GM21367 (cell line): ENCODE measurements at regions not wholly inside any gene's neighbourhood (a gene's known extent, or its start where the extent isn't known, plus 50 kb on each side); places are given as distances from the start of the nearest gene placed in this dataset.

Source experiments
- ATAC-seq: cut with Tn5 transposase; IDR thresholded peaks from one replicate; pipeline ENCODE4 v1.9.1; 2021; ENCODE audit not compliant: unreplicated experiment

DNA sequence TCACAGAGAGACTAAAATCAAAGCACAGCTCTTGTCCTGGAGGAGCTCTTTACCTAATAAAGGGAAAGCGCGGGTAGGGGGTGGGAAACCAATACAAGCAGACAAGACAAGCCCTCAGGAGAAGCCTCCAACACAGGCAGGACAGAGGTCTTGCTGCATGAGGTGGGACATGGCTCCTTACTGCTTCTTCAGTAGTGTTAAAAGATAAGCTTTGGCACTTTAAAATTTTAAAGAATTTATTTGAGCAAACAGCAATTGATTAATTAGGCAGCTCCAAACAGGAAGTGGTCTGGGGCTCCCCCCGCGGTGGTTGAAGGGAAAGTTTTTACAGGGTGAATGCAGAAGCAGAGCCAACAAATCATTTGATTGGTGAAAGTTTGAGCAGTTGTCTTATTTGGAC is 50.3 kb upstream of the MACC1 start:
- ATAC-seq: no peak

DNA sequence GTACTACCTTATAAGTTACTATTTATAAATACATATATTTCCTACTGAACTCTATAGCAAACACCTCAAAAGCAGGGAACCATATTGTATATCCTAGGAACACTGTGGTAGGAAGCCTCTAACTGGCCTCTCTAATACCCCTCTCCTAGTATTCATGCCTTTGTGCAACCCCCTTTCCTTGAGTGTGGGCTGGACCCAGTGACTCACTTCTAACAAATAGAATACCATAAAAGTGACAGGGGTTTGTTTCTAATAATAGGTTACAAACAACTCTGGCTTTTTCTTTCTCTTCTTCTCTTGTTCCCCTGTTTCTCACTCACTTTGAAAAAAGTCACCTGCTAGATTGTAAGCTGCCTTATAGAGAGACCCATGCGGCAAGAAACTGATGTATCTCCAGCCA is 51.6 kb upstream of the MACC1 start:
- no peak for ATAC-seq

DNA sequence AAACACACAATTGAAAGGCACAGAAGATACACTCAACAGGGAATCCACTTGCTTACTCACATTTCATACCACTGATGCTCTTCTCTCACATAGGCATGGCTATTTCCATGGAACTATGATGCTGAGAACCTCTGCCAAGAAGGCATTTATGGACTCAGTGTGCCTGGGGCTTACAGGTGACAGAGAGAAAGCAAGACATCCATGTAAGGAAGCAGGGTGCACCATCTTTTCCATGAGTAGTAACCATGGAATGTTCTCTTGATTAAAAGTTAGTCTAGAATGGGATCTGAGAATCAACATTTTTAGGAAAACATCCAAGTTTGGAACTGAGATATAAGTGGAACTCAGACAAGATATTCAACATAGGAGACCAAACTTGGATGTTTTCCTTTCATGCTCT is 52.5 kb upstream of the MACC1 start:
- no peak for ATAC-seq

GRCh38 chr7:20270371-20270770 is 53.2 kb upstream of the MACC1 start:
- ATAC-seq: no peak

DNA sequence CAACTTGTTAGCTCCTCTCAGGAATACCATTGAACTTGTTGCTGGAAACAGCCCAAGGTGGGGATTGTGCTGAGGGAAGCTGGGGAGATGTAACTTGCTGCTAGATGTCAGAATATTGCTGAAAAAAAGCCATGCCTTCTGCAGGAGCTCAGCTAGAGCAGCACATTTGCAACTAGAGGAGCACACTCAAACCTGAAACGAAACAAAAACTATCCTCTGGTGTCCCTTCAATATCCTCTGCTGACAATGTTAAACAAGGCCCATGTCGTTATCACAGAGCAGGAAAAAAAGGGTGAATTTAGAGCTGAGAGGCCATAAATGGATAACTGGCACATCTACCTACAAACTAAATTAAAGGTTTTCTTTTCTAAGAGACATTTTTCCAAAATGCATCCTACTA is 53.7 kb upstream of the MACC1 start:
- ATAC-seq: peak; percentile 97

GRCh38 chr7:20275637-20276036 is 55.1 kb upstream of the ITGB8 start:
- ATAC-seq: no peak

DNA sequence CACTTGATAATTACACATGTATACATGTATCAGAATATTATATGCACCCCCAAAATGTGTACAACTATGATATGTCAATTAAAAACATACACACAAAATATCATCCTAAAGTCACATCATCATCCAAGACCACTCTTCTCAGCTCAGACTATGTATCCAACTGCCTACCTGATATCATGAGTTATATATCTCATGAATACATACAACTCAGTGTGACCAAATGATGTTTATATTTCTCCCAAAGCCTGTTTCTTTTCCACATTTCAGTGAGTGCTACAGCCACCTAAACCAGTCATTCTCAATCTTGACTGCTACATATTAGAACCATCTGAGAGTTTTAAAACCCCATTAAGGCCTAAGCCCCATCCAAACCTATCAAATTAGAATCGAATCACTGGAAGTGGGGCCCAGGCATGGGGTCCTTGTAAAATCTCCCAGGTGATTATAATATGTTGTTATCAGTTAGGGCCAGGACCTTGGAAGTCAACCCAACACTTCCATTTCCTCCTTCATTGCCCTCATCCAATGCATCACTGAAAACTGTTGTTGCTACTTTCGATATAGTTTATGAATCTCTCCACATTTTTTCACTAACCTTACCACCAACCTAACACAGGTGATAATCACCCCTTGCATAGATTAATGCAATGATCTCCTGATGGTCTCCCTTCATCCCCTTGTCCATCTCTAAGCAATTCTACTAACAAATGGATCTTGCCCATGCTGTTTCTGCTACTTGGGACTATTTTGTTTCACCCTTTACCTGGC is 53.8 kb upstream of the ITGB8 start:
- ATAC-seq: no peak

DNA sequence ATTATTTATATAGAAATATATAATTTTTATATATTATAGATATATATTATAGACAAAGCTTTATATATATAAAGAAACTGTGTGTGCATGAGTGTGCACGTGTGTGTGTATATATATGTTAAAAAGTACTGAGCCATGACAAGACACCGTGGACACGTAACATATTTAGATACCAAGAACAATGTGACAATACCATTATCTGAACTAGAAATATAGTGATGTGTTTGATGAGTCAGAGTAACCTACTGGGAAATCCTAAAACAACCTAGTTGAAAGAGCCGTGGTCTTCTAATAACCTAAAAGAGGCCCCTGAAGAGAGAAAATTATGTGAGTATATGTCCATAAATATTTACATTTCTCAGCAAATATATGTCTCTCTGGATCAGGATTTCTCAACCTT is 50.7 kb upstream of the ITGB8 start:
- ATAC-seq: no peak

DNA sequence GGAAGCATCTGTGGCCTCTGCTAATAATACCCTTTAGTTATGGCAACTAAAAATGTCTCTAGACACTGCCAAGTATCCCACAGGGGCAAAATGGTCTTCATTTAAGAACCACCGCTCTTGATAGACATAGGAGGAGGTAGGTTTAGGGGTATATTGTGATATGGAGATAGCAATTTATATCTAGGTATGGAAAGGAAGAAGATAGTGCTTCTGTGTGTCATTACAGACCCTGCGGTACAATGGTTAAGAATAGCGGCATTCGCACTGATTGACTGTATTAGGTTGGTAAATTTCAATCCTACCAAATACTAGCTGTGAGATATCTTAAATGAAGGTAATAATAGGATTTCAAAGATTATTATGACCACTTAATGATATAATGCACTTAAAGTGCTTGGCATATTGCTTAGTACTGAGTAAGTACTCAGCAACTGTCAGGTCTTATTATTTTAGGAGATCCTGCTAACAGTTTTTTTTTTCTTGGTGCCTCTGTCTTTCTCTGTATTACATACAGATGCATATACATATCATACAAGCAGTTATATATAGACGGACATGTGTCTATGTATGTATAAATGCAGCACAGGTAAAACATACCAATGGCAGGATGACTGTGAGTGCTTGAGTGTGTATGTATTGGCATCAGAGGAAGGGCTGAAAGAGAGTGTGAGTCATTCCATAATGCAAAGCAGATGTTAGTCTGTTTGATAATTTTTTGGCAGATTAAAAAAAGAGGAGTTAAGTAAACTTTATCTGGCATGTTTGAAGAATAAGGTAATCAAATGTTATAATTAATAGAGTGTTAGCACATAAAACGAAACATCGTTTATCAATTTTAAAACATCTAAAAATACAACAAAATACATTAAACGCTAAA is 50.0 kb upstream of the ITGB8 start:
- no peak for ATAC-seq
